ENCODE measurements at regions not wholly inside any gene's neighbourhood (a gene's known extent, or its start where the extent isn't known, plus 50 kb on each side); places are given as distances from the start of the nearest gene placed in this dataset.

DNA sequence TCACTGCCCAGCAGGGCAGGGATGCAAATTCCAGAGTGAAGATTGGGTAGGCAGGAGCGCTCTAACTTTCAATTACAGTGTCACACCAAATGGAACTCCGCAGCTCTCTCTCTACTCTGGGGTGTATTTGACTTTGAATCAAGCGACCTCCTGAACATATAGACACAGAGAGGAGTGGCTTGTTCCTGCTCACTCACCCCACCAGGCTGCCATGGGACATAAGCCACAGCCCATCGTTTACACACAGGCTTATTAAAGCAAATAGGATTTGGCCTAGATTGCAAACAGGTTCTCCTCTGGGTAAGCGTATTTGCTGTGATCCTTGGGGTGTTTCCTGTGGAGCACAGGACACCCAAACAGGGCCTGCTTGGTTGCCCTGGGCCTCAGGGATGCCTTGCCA, 281.6 kb upstream of the CCL2 start:
- intact Hi-C loops (cut with DNase I): no loop called here
- Histone ChIP-seq H3K36me3 (no peaks in the 10 kb centered on the region), H3K27me3 (peaks cover 0 to 17% of the 10 kb centered on the region in 2 donors), H3K27ac (no peak overlapping the region), H3K4me1 (no peaks in the 10 kb centered on the region), H3K4me3 (no peak overlapping the region), H3K9me3 (no peaks in the 10 kb centered on the region)
- TF ChIP-seq, protein P1, sequence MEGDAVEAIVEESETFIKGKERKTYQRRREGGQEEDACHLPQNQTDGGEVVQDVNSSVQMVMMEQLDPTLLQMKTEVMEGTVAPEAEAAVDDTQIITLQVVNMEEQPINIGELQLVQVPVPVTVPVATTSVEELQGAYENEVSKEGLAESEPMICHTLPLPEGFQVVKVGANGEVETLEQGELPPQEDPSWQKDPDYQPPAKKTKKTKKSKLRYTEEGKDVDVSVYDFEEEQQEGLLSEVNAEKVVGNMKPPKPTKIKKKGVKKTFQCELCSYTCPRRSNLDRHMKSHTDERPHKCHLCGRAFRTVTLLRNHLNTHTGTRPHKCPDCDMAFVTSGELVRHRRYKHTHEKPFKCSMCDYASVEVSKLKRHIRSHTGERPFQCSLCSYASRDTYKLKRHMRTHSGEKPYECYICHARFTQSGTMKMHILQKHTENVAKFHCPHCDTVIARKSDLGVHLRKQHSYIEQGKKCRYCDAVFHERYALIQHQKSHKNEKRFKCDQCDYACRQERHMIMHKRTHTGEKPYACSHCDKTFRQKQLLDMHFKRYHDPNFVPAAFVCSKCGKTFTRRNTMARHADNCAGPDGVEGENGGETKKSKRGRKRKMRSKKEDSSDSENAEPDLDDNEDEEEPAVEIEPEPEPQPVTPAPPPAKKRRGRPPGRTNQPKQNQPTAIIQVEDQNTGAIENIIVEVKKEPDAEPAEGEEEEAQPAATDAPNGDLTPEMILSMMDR (IDR thresholded peaks at IDR 0.05): no peak
- ATAC-seq (no peak), DNase-seq (no peak)

DNA sequence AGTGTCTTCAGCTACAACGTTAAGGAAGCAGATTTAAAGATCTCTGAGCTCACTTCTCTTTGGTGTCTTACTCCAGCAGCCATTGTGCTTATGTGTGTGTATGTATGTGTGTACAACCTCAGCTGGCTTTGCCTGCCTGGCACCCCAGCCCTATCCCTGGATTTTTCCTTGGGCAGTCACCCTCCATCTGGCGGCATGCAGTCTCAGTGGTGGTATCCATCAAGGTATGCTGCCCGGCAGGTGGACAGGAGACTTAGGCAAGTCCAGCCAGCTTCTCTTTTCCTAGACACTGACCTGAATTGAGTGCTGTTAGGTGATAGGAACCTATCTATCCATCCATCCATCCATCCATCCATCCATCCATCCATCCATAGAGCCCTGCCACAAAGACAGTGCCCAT, 280.8 kb upstream of the CCL2 start:
- H3K27ac ChIP-seq: no peak overlapping the region
- no peak for ATAC-seq
- intact Hi-C loops (cut with DNase I): no loop called here
- H3K27me3 ChIP-seq: peaks cover 0 to 12% of the 10 kb centered on the region in 2 donors
- H3K36me3 ChIP-seq: no peaks in the 10 kb centered on the region
- H3K9me3 ChIP-seq: no peaks in the 10 kb centered on the region
- H3K4me1 ChIP-seq: no peaks in the 10 kb centered on the region
- DNase-seq: no peak
- H3K4me3 ChIP-seq: no peak overlapping the region
- TF ChIP-seq, protein P1 (IDR thresholded peaks at IDR 0.05): no peak

DNA sequence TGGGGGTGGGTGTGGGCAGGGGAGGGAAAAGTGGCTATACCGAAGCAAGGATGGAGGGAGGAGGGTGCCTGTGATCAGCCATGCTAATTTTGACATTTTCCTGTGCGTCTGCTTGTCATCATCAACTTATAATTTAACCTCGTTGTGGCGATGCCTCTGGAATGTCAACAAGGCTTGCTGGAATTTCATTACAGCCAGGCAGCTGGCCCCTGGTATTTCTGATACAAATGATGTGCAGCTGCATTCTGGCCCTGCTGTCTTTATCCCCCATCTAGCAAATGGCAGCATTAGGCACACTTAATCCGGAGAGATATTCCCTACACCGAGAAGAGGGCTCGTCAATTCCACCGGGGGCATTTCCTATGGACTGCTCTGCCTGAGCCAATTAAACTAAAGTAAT, 278.3 kb upstream of the CCL2 start:
- H3K9me3 ChIP-seq: no peaks in the 10 kb centered on the region
- no peaks in the 10 kb centered on the region for H3K4me1 ChIP-seq
- TF ChIP-seq, protein P1 (IDR thresholded peaks at IDR 0.05): no peak
- DNase-seq (no peak), ATAC-seq (no peak)
- no peaks in the 10 kb centered on the region for H3K27me3 ChIP-seq
- no peak overlapping the region for H3K27ac ChIP-seq
- intact Hi-C loops (cut with DNase I): no loop called here
- no peak overlapping the region for H3K4me3 ChIP-seq
- no peaks in the 10 kb centered on the region for H3K36me3 ChIP-seq

DNA sequence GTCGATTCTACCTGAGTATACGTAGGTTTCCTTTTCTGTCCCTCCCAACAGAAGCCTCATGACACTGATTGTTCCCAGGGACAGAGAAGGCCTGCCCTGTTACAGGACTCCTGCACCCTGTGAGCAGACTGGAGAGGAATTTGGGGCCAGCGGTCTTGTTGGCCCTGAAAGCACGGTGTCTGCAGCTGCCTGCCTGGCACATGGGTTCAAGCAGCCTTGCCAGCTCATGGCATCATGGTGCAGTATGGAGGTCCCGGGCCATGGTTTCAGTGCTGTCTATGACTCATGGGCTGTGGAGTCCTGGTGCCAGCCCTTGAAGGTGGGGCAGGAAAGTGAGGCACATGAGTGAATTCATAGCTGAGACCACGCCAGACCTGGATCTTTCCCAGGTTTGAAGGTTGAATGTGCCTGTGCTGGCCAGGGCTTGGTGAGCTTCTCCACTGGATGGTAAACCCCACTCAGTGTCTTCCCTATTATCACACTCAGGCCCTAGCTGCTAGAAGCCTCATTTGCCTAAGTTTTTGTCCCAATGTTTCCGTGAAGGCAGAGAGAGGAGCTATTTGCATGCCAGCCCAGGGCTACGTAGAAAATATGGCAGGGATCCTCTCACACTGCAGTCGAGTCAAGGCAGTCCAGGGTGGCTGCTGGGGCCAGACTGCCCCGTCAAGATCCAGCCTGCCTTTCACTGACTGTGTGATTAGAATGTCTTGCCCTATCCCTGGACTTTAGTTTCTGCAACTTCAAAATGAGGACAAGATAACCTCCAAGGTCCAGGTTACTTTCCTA, 277.2 kb upstream of the CCL2 start:
- Histone ChIP-seq H3K4me3 (no peak overlapping the region), H3K4me1 (no peaks in the 10 kb centered on the region), H3K9me3 (no peaks in the 10 kb centered on the region), H3K27ac (no peak overlapping the region), H3K36me3 (no peaks in the 10 kb centered on the region), H3K27me3 (no peaks in the 10 kb centered on the region)
- TF ChIP-seq, protein P1 (IDR thresholded peaks at IDR 0.05): no peak
- DNase-seq: no peak
- intact Hi-C loops (cut with DNase I): no loop called here
- ATAC-seq: no peak

DNA sequence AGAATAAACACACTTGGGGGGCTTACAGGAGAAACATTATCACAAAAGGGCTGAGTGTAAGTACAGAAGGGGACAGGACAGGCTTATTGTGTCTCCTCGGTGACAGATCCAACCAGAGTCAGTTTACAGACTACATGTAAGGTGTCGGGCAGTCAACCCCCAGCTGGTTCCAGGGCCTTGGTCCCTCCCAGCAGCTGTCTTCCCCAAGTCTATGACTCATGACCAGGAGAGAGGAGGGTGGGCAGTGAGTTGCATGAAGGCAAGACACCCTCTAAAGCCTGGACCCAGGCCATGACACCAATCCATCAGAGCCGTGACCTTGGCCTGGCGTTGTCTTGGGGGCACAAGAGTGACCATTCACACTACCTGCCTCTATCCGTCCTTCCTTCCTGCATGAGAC, 276.2 kb upstream of the CCL2 start:
- ATAC-seq: no peak
- intact Hi-C loops (cut with DNase I): no loop called here

More for the DNA sequence above, 276.2 kb upstream of the CCL2 start:
- H3K27ac ChIP-seq: no peak overlapping the region
- H3K9me3 ChIP-seq: no peaks in the 10 kb centered on the region
- TF ChIP-seq, protein P1 (IDR thresholded peaks at IDR 0.05): no peak
- DNase-seq: no peak
- no peaks in the 10 kb centered on the region for H3K36me3 ChIP-seq
- no peaks in the 10 kb centered on the region for H3K27me3 ChIP-seq
- H3K4me3 ChIP-seq: no peak overlapping the region
- no peaks in the 10 kb centered on the region for H3K4me1 ChIP-seq

All from left lung (tissue), 4 donors.